Epithelial cell of proximal tubule (primary cell): ENCODE measurements at regions not wholly inside any gene's neighbourhood (a gene's known extent, or its start where the extent isn't known, plus 50 kb on each side); places are given as distances from the start of the nearest gene placed in this dataset.

Experiments used
- DNase-seq: peaks from one replicate; pipeline ENCODE4 v3.0.0-alpha.2; 2011; ENCODE audit warnings: low read depth
- H3K4me3 ChIP-seq: 2 replicates; pipeline ENCODE4 v1.5.1; 2011; ENCODE audit warnings: low read depth, mild to moderate bottlenecking, low read length
- TF ChIP-seq, protein P1 (sequence below): conservative IDR thresholded peaks from 2 replicates; pipeline ENCODE4 v1.5.1; 2012; ENCODE audit warnings: low read depth, mild to moderate bottlenecking, low read length

DNA sequence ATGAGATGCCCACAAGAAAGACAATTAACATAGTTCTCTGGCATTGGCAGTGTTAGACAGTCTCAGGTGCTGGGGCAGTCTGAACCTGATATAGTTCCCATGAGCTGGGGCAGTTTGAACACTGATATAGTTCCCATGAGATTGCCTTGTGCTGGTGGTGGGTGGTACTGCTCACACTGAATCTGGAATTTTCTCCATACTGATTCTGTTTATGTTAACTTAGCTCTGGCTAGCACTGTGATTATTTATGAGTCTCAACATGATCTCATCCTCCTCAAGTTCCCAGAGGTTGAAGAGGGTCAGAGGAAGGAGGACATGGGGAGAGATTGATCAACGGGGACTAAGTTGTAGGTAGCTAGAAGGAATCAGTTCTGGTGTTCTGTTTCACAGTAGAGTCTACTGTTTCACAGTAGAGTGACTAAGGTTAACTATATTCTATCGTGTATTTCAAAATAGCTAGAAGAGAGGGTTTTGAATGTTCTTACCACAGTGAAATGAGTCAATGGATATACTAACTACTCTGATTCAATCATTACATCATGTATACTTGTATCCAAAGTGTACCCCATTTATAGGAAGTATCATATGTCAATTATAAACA is 379.9 kb downstream of the ADAM29 start:
- no peak for DNase-seq

GRCh38 chr4:175306436-175306835 is 388.3 kb downstream of the ADAM29 start:
- no peak for DNase-seq
- no peak overlapping the region for H3K4me3 ChIP-seq

More for the DNA sequence above, 379.9 kb downstream of the ADAM29 start:
- TF ChIP-seq, protein P1, sequence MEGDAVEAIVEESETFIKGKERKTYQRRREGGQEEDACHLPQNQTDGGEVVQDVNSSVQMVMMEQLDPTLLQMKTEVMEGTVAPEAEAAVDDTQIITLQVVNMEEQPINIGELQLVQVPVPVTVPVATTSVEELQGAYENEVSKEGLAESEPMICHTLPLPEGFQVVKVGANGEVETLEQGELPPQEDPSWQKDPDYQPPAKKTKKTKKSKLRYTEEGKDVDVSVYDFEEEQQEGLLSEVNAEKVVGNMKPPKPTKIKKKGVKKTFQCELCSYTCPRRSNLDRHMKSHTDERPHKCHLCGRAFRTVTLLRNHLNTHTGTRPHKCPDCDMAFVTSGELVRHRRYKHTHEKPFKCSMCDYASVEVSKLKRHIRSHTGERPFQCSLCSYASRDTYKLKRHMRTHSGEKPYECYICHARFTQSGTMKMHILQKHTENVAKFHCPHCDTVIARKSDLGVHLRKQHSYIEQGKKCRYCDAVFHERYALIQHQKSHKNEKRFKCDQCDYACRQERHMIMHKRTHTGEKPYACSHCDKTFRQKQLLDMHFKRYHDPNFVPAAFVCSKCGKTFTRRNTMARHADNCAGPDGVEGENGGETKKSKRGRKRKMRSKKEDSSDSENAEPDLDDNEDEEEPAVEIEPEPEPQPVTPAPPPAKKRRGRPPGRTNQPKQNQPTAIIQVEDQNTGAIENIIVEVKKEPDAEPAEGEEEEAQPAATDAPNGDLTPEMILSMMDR, result no peak
- no peak overlapping the region for H3K4me3 ChIP-seq

DNA sequence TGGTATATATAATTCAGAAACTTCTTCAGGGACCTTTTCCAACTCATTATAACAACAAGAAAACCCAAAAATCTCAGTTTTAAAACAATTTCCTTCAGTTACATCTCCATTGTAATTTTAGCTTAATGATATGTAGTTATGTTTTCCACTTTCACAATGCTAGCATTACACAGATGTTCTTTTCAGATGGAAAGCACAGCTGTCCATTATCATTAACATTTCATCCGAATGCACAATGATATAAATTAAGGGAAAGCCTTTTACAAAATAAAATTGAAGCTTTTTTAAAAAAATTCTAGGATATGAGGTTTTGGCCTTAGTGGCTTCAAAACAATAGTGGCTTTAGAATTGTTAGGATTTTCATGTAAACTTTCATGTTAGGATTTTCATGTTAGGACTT is 389.2 kb downstream of the ADAM29 start:
- DNase-seq, result no peak
- TF ChIP-seq, protein P1, result no peak
- H3K4me3 ChIP-seq, result no peak overlapping the region

More at GRCh38 chr4:175306436-175306835, 388.3 kb downstream of the ADAM29 start:
- TF ChIP-seq, protein P1, result no peak

GRCh38 chr4:175308236-175308635 is 390.1 kb downstream of the ADAM29 start:
- DNase-seq, result no peak
- TF ChIP-seq, protein P1, result no peak
- H3K4me3 ChIP-seq, result no peak overlapping the region

- TF ChIP-seq, protein P1, result no peak
- no peak overlapping the region for H3K4me3 ChIP-seq
- no peak for DNase-seq
Observed at GRCh38 chr4:175309041-175309440, 390.9 kb downstream of the ADAM29 start.

DNA sequence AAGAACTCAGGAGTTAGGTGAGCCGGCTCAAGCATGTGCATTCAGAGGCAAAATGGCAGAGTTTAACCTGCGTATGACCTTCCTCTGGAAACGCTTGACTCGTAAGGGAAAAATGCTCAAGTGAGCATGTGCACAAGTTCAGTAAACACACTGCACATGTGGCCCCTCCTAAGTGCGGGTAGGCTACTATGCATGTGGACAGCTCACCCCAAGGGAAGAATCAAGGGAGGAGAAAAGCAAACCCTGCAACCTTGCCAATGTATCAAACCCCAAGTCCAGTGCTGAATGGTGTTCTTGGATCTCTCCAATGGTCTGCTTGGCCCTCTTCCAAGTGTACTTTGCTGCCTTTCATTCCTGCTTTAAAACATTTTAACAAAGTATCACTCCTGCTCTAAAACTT is 407.1 kb downstream of the ADAM29 start:
- DNase-seq, result no peak
- TF ChIP-seq, protein P1, result no peak
- no peak overlapping the region for H3K4me3 ChIP-seq

GRCh38 chr4:175326796-175327195 is 408.6 kb downstream of the ADAM29 start:
- H3K4me3 ChIP-seq, result no peak overlapping the region
- TF ChIP-seq, protein P1, result no peak
- DNase-seq, result no peak
